HG02759 (cell line): ENCODE measurements at regions not wholly inside any gene's neighbourhood (a gene's known extent, or its start where the extent isn't known, plus 50 kb on each side); places are given as distances from the start of the nearest gene placed in this dataset.
A peak's percentile ranks its signal among the peaks of the same experiment; 100 is the strongest.

Experiments used
- ATAC-seq: cut with Tn5 transposase; IDR thresholded peaks from one replicate; pipeline ENCODE4 v1.9.1; 2021; ENCODE audit warnings: mild to moderate bottlenecking, moderate library complexity; ENCODE audit not compliant: unreplicated experiment

DNA sequence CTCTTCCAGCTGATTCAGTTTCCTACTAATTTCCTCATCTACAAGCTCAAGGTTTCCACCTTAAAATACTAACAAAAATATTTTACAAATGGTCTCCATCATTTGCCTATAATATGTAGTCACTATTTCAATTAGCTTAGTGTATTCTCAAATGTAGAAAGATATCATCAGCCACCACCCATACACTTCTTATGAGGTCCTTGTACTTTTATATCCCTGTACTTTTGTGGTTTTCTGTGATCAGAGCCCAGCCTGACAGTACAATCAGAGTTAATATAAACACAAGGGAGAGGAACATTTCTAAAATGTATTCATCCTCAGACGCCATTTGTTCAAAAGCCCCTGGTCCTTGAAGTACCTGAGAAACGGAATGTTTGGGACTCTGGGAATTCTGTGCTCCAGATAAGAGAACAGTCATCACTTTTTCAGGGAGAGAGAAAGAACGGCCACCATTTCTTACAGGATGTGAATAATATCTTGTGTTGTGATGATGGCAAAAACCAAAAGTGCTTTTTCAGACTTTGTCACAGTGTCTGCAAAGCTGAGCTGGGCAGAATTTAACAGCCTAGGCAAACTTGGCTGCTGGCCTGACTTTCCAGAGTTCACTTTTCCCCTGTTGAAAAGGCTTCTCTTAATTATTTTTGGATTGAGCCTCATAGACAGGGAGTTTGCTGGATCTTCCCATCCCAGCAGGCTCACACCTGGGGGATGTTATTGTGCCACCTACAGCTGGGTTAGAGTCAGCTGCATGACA lies 361.7 kb upstream of the ACVR2A start:
- ATAC-seq: no peak

DNA sequence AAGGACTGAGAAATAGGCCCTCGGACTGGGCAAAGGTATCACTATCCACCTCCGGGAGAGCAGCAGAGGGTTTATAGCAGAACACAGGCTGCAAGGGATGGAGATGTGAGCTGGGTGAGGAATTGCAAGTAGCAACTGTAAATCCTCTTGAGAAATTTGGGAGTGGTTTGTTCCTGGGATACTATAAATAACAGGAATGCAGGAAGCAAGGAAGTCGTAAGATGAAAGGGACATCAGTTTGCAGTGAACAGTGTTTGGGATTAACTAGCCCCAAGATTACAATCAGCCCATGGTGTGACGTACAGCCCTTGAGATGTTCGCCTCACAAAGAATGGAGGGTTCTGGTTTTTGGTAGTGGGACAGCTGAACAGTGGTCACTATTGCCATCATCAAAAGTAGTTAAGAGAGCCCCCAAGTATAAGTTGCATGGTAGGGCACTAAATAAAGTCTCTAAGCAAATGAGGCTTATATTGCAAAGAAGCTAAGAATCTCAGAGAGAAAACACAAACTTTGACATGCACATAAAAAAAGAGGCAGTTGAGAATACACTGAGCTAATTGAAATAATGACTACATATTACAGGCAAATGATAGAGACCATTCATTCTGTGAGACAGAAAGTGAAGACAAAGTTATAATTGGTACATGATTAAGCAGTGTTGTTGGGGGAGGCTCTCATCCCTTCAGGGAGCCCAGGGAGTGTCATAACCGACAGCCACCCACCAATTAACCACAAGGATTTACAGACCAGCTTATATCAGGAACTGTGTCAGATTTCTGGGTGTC lies 362.5 kb upstream of the ACVR2A start:
- no peak for ATAC-seq

DNA sequence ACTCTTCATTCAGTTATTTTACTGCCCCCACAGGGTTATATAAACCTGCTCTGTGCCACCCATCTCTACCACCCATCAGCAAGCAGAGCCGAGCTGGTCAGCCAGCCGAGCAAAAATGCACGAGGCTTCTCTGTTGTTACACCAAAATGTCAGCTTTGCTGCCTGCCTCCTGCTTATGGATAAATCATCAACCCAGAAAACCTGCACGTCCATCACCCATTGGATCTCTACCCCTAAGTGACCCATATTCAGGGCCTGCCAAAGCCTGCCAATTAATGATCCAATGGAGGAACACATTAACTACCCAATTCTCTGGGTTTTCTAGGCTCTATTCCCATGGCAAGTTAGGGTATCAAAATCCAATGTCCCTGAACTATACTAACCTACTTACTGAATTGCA lies 365.5 kb upstream of the ACVR2A start:
- no peak for ATAC-seq

DNA sequence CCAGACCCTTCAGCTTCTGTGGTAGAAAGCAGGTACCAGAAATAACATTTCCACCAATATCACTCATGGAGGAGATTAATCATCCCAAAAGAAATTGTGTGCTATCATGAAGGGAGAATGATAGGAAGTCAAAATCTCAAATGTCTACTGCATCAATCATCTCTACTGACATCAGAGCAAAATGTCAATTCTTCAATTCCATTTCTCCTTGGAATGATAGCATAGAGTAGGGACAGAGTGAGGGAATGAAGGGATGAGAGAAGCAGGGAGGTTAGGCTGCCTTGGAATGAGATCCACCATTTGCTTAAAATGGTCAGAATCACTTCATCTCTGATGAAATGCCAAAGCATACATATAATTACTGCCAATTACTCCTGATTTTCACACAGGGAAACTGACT lies 371.8 kb upstream of the ACVR2A start:
- no peak for ATAC-seq

DNA sequence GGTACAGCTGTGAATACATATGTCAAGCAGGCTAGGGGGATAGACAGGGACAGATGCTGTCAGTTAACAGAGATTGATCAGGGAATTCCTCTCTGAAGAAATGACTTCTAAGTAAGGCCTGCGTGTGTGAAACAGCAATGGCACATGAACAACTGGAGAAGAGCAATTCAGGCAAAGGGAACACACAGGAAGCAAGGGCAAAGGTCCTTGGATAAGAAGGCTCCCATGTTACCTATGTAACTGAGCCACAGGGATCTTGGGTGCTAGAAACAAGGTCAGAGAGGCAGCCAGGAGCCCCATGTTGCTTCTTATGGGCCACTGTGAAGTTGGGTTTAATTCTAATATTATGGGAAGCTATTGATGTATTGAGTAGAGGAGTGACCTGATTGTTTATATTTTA lies 373.7 kb upstream of the ACVR2A start:
- ATAC-seq: no peak

DNA sequence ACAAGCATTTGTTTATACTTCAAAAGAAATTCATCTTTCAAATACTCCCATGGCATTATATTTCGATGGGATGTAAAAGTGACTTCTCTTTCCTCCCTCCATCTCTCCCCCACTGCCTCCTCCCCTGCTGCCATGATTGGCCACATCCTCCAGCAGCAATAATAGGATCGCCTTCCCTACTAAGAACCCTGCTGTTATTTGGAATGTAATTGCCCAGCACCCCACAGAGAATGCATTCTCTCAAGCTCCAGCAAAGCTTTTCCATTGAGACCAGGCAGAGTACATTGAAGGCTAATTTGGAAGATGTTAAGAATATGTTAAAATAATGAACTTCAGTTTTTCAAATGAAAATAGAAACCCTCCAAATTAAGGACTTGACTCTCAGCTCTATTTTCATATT lies 375.4 kb upstream of the ACVR2A start:
- no peak for ATAC-seq

DNA sequence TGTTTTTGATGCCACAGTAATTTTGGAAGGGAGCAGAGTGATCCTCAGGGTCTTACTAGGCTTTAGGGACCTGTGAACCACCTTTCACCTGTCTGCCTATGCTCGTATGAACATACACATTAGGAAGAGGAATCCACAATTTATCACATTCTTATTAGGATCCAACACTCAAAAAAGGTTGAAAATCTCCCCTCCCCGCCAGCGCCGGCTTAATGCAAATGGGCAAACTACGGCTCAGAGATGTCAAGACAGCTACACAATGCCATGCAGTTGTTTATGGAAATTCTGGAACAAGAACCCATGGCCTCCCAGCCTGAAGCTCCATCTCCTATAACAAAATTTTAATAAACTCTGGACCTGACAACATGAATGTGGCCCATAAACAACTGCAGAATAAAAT lies 375.9 kb upstream of the ACVR2A start:
- no peak for ATAC-seq

DNA sequence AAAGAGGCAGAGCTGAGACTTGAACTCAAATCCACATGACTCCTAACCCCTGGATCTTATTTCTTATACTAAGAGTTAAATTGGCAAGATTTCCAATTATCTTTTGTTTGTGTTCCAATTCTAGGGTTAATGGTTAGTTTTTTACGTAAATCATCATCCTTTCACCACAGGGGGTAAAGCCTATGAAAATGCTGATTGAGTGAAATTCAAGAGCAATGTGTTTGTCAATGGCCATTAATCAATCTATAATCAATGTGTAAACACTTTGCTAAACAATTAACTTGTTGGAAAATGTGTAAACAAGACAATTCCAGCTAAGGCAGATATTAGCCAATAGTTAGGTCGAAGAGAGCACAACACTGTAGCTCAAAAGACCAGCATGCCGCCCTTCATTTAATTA lies 376.5 kb upstream of the ACVR2A start:
- ATAC-seq: no peak

DNA sequence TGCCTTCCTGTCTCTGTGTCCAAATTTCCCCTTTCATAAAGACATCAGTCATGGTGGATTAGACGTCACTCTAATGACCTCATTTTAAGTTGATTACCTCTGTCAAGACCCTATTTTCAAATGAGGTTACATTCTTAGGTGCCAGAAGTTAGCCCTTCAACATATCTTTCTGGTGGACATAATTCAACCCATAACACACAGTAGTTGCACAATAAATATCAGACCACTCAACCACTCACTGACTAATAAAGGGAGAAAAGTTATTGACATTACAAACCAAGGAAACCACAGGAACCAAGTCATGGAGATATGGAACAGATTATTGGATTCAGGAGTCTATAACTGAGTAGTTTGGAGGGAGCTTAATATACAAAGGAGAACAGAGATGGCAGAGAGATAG lies 377.4 kb upstream of the ACVR2A start:
- ATAC-seq: no peak

DNA sequence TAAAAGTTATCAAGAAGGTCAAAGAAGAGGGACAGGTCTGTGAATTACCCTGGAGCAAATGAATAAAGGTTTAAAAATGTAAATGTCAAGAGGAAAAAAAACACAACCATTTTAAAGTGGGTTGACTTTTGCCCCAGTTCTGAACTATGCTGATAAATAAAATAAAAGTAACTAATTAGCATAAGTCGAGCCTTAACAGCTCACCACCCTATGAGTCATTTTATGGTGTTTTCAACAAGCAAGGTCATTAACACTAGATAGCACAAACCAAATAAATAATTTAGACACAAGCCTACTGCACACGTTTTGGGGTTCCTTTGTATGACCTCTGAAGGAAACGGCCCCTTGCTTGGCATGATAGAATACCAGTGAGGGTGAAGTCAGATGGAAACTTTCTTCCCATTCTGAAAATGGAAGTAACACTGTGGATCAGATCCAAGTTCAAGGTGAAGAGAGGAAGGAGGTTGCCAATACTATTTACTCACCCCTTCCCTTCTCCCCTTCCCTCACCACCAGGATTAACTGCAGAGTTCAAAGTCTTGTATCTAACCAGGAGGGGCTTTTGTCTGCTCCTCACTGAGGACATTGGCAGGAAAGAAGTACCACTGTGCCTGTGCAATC lies 380.0 kb upstream of the ACVR2A start:
- ATAC-seq: no peak

DNA sequence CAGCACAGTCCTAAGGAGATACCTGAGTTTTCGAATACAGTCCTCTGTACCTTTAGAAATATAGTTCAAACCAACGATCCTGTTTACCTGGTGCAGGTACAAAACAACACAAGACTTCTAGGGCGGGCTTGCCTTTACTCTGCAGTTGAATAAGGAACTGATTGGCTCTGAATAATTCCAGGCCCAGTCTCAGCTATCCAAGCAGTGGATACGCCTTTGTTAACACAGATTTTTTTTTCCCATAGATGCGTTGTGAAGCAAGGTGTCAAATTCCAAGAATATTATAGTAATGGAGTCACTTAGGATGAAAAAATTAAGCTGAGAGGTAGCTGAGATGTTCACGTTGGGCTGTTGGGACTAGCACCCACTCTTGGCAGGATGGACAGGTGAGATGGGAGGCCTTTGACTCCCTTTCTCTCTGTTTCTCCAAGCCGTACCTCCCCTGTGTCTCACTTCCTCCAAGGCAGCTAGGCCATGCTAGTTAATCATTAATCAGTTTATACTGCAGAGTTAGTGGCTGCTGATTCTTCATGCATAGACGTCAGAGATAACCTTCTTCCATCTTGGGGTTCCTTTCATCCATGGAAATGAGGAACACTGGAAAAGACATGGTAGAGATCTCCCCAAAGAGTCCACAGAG lies 380.8 kb upstream of the ACVR2A start:
- ATAC-seq: peak; percentile 96

DNA sequence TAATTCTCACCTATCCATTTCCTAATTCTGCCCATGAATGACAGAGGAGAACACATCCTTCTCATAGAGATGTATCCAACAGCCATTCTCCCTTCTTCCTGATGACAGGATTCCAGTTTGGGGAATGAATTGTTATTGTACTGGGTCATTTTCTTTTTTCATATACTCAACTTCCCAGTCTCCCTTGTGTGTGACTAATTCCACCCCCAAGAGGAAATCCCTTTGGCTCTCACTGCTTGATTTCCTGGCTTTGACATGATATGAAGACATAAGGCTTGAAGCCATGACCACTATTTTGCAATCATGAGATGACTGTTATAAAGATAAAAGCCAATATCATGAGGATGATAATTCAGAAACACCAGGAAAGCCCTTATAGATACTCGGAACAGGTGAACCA lies 384.7 kb upstream of the ACVR2A start:
- ATAC-seq: no peak

DNA sequence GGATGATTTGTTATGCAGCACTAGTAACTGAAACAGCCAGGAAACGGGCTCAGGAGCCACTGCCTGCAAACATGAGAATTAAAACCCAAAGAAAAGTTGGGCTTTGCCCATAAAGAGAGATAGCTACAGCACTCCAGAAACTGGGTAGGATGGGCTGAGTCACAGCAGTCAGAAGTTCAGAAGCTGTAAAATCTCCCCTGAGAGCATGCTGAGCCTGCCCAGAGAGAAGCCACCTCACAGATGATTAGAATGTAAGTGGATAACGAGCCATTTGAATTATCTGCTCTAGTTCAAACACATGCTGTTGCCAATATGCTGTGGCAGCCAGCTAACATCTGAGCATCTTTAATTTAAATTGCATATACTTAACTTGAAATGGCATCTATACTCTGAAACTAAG lies 388.1 kb upstream of the ACVR2A start:
- no peak for ATAC-seq

DNA sequence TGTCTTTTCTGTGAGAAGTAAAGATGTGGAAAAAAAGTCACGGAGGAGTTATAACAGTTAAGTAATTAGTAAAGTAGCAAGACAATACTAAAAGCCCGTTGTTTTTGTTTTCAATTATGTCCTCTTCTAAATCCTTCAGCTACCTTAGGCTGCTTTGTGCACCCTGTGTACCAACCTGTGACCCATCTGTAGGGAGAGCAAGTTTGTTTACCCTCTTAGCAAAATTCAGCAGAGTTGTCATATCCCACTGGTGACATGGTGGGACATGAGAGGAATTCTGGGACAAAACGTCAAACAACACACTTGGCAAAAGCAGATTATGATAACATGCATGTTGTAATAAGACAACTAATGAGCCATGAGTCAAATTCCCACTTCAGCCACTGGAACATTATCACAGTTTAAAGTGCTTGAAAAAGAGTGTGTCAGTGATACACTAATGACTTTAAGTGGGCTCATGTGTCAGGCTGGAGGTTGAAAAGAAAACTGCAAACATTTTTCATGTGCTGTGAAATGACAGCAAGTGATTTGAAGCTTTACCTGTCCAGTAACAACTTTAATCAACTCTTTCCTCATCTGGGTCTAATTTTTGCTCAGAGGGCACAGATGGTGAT lies 392.8 kb upstream of the ACVR2A start:
- ATAC-seq: no peak

DNA sequence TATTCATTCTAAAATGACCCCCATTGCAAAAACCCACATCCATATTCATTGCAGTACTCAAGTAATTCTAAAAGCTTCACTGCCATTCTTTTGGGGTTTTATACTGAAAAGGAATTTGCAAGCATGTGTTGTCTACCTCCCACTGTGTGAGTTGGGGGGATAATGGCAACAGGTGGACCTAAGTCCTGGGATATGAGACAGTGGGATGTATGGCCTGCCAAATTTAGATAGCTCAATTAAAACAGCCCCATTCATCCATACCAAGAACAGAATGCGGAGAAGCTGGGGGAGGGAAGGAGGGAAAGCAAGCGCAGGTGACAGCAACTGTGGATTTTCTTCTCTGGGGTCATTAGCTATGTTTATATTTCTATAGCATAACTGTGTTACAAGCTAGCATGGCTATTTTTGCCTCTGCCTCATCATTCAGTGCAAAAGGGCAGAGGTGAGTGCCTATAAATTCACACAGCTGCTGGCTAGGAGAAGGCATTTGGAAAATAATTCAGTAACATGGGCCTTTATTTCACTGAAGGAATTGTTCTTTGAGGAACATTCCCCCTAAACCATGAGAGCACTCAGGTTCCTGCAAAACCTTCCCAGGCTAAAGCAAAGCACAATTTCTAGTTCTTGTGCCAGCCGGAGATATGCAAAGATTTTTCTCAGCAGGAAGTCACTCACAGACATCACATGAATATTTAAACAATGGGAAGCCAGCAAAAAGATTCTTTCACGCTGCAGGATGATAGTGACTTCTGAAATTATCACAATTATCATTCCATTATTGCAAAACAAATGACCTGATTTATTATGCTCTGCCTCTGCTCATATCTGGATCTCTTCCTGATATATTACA lies 393.9 kb upstream of the ACVR2A start:
- ATAC-seq: no peak

DNA sequence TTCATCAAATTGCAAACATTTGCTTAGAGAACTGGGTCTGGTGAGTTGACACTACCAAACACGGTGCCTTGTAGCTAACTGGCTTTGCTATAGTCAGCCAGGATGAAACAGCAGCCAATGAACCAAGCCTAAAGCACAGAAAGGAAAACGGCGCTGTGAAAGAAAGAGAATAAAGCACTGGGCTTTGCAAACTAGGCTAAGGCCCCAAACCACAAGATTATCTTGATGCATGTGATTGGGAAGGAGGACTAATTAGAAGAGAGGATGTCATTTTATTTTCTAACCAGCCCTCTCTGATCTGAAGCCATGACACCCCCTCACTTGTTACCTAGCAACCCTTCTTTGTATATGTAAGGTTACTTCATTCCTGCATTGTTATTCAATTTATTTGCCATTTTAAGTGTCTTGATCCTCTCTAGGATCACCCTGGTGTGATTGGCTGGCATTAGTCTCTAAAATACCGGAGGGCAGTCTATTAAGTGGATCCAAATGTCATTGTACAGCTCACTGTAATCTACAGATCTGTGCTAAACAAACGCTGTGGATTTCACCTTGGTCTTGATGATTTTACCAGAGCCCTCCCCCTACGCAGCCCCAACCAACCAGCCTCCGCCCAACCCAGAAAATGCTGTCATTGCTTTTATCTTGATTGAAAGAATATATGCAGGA lies 395.4 kb upstream of the ACVR2A start:
- no peak for ATAC-seq

DNA sequence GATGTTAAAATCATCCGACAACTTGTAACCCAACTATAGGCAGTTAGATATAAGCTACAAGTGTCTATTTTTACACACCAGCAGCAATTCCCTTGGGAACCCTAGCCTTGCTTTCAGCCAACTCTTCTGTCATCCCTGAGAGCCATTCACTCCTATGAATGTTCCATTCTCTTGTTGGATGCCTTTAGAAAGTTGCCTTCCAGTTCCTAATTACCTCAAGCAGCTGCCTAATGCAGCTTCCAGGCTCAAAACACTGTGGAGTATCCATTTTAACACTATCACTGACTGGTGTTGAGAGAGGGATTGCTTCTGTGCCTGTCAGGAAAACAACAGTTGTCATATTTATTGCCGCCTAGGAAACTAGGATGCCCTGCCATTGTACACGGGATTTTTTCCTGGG lies 402.0 kb upstream of the ACVR2A start:
- ATAC-seq: no peak

DNA sequence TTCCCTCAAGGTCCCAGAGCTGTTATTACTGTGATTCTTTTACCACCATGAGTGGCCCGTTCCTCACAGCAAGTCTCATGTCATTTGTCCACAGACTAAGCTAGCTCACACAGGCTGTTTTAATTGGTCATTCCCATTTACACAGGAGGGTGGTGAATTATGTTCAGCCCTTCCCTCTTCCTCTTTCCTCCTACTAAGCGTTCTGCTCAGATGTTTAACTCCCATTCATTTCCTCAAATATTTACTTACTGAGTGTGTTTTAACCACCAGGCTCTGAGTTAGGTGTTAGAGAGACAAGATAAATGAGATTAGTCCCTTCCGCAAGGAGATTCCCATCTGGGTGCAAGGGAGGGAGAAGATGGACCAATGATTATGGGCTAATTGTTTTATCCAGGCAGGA lies 403.6 kb upstream of the ACVR2A start:
- no peak for ATAC-seq

DNA sequence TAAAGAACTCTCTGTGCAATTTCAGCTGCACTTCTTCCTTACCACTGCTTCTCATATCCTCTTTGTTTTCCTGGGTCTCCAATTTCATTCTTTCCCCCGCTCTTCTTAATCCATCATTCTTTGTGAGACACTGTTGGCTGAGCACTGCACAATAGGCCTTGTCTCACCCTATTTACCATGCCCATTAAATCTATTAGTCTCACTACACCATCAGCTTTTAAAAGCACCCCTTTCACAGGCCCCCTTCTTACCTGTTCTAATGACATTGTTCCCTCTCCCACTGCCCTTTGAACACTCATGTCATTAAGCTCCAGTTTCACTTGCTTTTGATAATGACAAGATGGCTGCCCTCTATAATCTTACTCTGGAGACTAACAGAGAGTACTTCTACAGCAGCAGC lies 404.1 kb upstream of the ACVR2A start:
- no peak for ATAC-seq

DNA sequence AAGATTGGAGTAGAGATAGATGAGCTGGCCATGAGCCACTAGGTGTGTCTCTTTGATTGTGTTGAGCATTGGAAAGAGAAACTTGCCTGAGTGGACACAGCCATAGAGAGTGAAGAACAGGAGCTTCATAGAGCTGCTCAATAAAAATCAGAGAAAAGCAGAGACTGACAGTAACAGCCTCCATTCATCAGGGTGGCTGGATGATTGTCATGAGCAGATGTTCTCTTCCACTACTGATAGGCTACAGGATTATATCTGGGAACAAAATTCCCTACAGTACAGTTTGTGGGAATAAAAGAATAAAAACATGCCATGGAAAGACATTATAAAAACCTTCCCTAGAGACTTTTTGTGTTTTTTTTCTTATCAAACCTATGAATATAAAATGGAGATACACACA lies 404.8 kb upstream of the ACVR2A start:
- ATAC-seq: no peak
